Endothelial cell of umbilical vein (primary cell): ENCODE measurements at regions not wholly inside any gene's neighbourhood (a gene's known extent, or its start where the extent isn't known, plus 50 kb on each side); places are given as distances from the start of the nearest gene placed in this dataset.
"Not testable (repeated sequence)": the region's sequence is repeated elsewhere in the genome, so short reads cannot be mapped to it uniquely, and the experiment has no call there.

Experiments
- BruUV-seq: library from RNA; stranded (reverse); fragments of 400-500 nt; replicated peaks from 2 replicates; lab custom pipeline; 2021; lab: Mats Ljungman, UMichigan
- CTCF ChIA-PET: fragments of 300-600, 350-600 bp; sonication (Branson Sonifier 250); formaldehyde crosslinking; loops from one replicate; lab custom pipeline; 2021; ENCODE audit warnings: antibody characterized with exemption, inconsistent platforms; lab: Charles Lee
- POLR2A ChIA-PET: fragments of 300-600, 350-600 bp; sonication (Branson Sonifier 250); formaldehyde crosslinking; loops from one replicate; lab custom pipeline; 2021; ENCODE audit warnings: antibody characterized with exemption, inconsistent platforms; lab: Charles Lee
- DNase-seq: peaks from one replicate; pipeline ENCODE4 v3.0.0-alpha.2; 2011; ENCODE audit warnings: low read depth, low spot score
- FAIRE-seq: peaks from 2 replicates; lab custom pipeline; 2011; peaks lifted over from hg19 to GRCh38; lab: Jason Lieb, UNC
- H2AFZ ChIP-seq: 2 replicates; pipeline ENCODE4 v1.6.0; 2012; ENCODE audit warnings: low read depth, low read length, control low read depth, inconsistent platforms
- H3K27ac ChIP-seq: 2 replicates; pipeline ENCODE4 v1.5.1; 2011; ENCODE audit warnings: low read depth, mild to moderate bottlenecking, control low read depth, low read length, moderate library complexity; ENCODE audit not compliant: insufficient read depth
- H3K27me3 ChIP-seq, 2 experiments: 2 replicates each; pipeline versions ENCODE4 v1.6.0 to v1.6.1; 2011; ENCODE audit warnings: low read length in 2 of 2, mixed read lengths in 1 of 2; ENCODE audit not compliant: control insufficient read depth in 2 of 2, insufficient read depth in 2 of 2
- H3K36me3 ChIP-seq, 2 experiments: 2 replicates in 1 of 2; 3 replicates in 1 of 2; pipeline ENCODE4 v1.5.1; 2011; ENCODE audit warnings: low read length in 2 of 2, mild to moderate bottlenecking in 1 of 2, moderate library complexity in 1 of 2; ENCODE audit not compliant: control insufficient read depth in 2 of 2, insufficient read depth in 2 of 2; ENCODE audit errors: extremely low read depth in 1 of 2
- H3K4me1 ChIP-seq: 3 replicates; pipeline ENCODE4 v1.5.1; 2011; ENCODE audit warnings: mild to moderate bottlenecking, low read length; ENCODE audit not compliant: control insufficient read depth, insufficient read depth; ENCODE audit errors: extremely low read depth
- H3K4me2 ChIP-seq: 2 replicates; pipeline ENCODE4 v1.6.1; 2011; ENCODE audit warnings: low read length, control low read depth, mixed read lengths; ENCODE audit not compliant: insufficient read depth
- H3K4me3 ChIP-seq, 3 experiments: fragments of 200-600 bp in 1 of 3; sonication (generic), shearing (Covaris generic) in 1 of 3; replicated peaks in 1 of 3; 2 replicates each; pipeline ENCODE4 v1.5.1; 2011 to 2016; ENCODE audit warnings: control low read depth in 3 of 3, low read length in 3 of 3, mild to moderate bottlenecking in 2 of 3, inconsistent platforms in 1 of 3, low read depth in 1 of 3, moderate library complexity in 1 of 3; ENCODE audit not compliant: insufficient read depth in 1 of 3
- H3K79me2 ChIP-seq: 2 replicates; pipeline ENCODE4 v1.6.0; 2012; ENCODE audit warnings: low read length, inconsistent platforms; ENCODE audit not compliant: control insufficient read depth, insufficient read depth
- H3K9ac ChIP-seq: replicated peaks from 2 replicates; pipeline ENCODE3; 2011; ENCODE audit warnings: low read length, control low read depth; ENCODE audit not compliant: insufficient read depth; ENCODE audit errors: extremely low read depth
- H3K9me1 ChIP-seq: replicated peaks from 3 replicates; pipeline ENCODE4 v1.6.0; 2011; ENCODE audit warnings: mild to moderate bottlenecking, low read length; ENCODE audit not compliant: control insufficient read depth, insufficient read depth; ENCODE audit errors: extremely low read depth
- H3K9me3 ChIP-seq: replicated peaks from 2 replicates; pipeline ENCODE4 v1.5.1; 2012; ENCODE audit warnings: low read length, inconsistent platforms; ENCODE audit not compliant: control insufficient read depth, insufficient read depth
- H4K20me1 ChIP-seq: replicated peaks from 2 replicates; pipeline ENCODE3; 2011; ENCODE audit warnings: mild to moderate bottlenecking, low read length; ENCODE audit not compliant: control insufficient read depth, insufficient read depth; ENCODE audit errors: extremely low read depth
- CTCF ChIP-seq, 2 donors: IDR thresholded peaks; 1 replicate in 1 of 2; 2 replicates in 1 of 2; pipeline ENCODE4 v1.5.1; 2011; ENCODE audit warnings: low read length in 2 of 2, mild to moderate bottlenecking in 2 of 2, moderate library complexity in 2 of 2, control low read depth in 1 of 2, inconsistent platforms in 1 of 2, low read depth in 1 of 2; ENCODE audit not compliant: insufficient read depth in 1 of 2; ENCODE audit errors: extremely low read depth in 1 of 2
- MAX ChIP-seq: IDR thresholded peaks from 2 replicates; pipeline ENCODE4 v1.6.1; 2011; ENCODE audit not compliant: insufficient read depth, insufficient read length
- dilution Hi-C: fragments of 300-500 bp; cut with MboI; formaldehyde crosslinking; loops from one replicate; pipeline ENCODE4 v1.15.0; 2019; ENCODE audit warnings: low sequenced_read_pairs; ENCODE audit not compliant: extremely low pct_ligation_motif_present
- intact Hi-C: fragments of 100-400 bp; cut with micrococcal nuclease; formaldehyde crosslinking; loops from one replicate; pipeline ENCODE4 v1.10.0; 2022

- Histone ChIP-seq H3K9me1 (no peaks in the 10 kb centered on the region), H3K4me3 (no peak overlapping the region), H3K9me3 (no peaks in the 10 kb centered on the region), H3K27ac (no peak overlapping the region), H4K20me1 (no peaks in the 10 kb centered on the region), H3K9ac (no peak overlapping the region), H3K36me3 (no peaks in the 10 kb centered on the region), H2AFZ (no peak overlapping the region), H3K4me1 (no peaks in the 10 kb centered on the region), H3K27me3 (no peaks in the 10 kb centered on the region), H3K79me2 (no peaks in the 10 kb centered on the region), H3K4me2 (no peak overlapping the region)
- TF ChIP-seq MAX, result no peak
- peak in 1 of 2 donors; percentile 1 for TF ChIP-seq CTCF (IDR thresholded peaks at IDR 0.05; ENCODE audit: extremely low read depth in 1 of 2, insufficient read depth in 1 of 2, low read depth in 1 of 2, low read length in 2 of 2)
- BruUV-seq, result no TSS peak
- DNase-seq (no peak), FAIRE-seq (no peak)
- ChIA-PET CTCF (no interaction called here), POLR2A (no interaction called here)
- dilution Hi-C loops (no loop called here), intact Hi-C loops (no loop called here)
Observed at GRCh38 chrX:128800138-128800537, 723.2 kb downstream of the SMARCA1 start.

- intact Hi-C loops, DNase-seq, H3K4me3 ChIP-seq, H3K4me2 ChIP-seq, H3K79me2 ChIP-seq, BruUV-seq, H3K9me1 ChIP-seq, H3K27me3 ChIP-seq, H3K9ac ChIP-seq, H3K9me3 ChIP-seq, H3K4me1 ChIP-seq, H4K20me1 ChIP-seq, dilution Hi-C loops, POLR2A ChIA-PET, H3K27ac ChIP-seq, FAIRE-seq, CTCF ChIA-PET, H2AFZ ChIP-seq, H3K36me3 ChIP-seq: not testable (repeated sequence)
Observed at GRCh38 chrX:128783139-128783538, 730.9 kb upstream of the ACTRT1 start.
